ENCODE measurements at regions not wholly inside any gene's neighbourhood (a gene's known extent, or its start where the extent isn't known, plus 50 kb on each side); places are given as distances from the start of the nearest gene placed in this dataset.
"Not testable (repeated sequence)": the region's sequence is repeated elsewhere in the genome, so short reads cannot be mapped to it uniquely, and the experiment has no call there.

DNA sequence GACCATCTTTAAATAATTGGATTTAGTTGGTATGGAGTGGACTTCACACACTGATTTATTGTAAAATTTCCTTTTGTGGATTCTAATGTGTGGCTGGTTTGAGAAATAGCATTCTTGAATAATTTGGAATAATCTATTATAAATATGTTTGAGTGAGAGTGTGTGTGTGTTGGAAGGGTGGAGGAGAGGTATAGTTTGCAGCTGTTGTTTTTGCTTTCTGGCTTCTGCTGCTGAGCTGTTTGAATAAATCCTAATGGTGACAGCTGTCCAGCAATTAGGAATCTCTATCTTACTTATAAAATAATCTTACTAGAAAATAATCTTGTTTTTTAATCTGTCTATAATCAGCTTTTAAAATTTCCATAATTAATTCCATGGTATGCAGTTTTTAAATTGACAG is 1283.0 kb upstream of the CDH2 start:
- DNase-seq, result no peak

DNA sequence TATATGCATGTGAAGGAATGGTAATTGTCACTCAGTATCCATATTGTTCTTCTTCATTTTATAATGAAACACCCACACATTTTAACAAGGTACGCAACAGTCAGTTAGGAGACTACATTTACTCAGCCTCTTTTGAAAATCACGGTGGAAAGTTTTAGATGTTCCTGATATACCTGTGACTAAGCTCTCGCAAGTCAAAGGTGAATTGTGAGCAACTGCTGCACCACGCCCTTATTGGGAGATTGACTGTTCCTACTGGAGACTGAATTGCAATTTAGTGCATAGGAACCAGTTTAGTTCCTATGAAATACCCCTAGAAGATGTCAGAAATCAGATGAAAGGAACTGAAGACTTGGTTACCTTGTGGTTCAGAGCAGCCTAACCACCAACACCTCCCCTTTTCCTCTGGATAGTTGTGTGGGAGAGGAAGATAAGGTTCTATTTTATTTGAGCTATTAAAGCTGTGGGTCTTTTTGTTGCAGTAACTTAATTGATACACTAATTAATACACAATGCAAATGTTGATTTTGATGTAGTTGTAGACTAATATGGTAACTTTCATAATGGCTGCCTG is 1280.5 kb upstream of the CDH2 start:
- no peak for DNase-seq

DNA sequence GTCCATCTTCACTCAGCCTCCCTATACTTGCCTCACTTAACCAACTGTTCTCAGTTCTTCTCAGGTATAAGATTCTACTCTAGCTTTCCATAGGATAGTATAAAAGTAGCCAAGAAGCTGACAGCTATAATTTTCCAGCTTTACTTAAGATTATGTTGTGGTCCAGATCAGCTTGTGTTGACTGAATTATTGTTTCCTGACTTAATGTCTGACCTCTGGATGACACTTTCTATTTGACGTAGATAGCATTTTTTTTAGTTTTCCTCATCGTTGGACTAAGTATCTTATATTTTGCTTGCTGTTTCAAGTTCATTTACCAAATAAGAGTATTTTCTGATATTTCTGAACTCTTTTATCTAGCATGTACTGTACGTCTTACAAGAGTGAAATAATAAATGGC is 1272.5 kb upstream of the CDH2 start:
- no peak for DNase-seq

DNA sequence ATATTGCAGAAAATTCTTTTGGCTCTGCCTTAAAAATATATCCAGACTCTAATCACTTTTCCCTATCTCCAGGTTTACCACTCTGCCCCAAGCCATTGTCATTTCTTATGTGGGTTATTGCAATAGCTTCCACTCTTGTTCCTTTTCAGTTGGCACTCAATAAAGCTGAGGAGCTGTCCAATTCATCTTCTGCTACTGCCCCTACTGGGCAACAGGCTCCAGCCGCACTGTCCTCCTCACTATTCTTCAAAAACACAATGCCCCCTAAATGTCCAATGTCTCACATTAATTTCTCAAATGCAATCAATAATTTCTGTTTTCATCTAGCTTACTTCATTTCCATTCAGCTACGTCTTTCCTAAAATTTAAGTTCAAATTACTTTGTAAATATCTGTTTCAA is 1262.5 kb upstream of the CDH2 start:
- no peak for DNase-seq

DNA sequence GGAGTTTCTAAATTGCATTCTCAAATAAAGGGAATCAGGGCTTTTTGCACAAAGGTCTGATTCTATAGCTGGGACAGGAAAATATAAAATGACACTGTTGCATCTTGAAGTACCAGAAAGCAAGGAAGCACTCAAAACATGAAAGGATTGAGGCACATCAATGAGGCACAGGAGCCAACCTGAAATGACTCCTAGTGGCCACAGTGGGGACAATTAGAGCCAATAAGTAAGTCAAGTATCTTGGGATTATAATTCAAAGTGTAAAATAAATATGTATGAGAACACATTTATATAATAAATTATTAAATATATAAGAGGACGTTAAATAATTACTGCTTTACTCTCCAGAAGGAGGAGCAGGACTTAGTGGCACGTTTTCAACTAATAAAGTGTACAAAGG is 1259.5 kb upstream of the CDH2 start:
- DNase-seq, result no peak

DNA sequence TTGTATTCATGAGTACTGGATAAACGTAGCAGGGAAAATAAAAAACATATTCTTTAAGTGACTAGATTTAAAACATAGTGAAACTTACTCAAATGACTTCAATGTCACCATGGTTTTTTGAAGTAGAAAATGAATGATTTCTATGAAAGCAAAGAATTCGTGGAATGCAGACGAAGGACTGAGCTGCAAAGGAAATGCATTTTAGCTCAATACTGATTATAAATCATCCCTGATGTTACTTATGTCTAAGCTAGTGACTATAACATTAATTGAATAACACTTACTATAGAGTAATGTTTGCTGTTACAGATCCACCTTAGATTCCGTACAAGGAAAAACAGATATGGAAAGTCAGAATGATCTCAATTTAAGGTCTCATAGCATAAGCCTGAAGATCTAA is 1257.7 kb upstream of the CDH2 start:
- no peak for DNase-seq

DNA sequence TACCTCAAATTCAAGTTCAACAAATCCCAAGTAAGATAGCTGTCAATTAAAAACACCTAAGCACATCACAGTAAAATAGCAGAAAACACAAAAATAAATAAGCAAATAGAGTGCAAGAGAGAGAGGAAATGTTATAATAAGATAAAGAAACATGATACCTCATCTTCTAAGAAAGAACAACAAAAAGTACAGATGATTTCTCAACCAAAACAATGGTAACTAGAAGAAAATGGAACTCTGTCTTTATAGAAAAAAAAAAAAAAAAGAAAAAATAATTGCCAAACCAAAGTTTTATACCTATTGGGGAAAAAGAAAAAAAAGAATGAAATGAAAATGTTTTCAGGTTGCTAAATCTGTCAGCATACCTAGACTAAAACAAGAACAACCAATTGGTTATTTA is 1253.5 kb upstream of the CDH2 start:
- DNase-seq, result no peak

DNA sequence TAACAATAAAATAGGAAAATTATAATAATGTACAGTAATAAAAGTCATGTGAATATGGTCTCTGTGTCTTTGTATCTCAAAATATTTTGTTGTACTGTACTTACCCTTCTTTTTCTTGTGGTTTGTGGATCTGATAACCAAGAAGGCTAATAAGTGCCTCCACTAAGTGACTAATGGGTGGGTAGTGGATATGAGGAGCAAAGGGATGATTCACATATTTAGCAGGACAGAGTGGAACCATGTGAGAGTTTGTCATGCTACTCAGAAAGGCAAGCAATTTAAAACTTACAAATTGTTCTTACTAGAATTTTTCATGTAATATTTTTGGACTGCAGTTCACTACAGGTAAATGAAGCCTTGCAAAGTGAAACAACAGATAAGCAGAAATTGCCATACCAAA is 1241.2 kb upstream of the CDH2 start:
- DNase-seq, result no peak

DNA sequence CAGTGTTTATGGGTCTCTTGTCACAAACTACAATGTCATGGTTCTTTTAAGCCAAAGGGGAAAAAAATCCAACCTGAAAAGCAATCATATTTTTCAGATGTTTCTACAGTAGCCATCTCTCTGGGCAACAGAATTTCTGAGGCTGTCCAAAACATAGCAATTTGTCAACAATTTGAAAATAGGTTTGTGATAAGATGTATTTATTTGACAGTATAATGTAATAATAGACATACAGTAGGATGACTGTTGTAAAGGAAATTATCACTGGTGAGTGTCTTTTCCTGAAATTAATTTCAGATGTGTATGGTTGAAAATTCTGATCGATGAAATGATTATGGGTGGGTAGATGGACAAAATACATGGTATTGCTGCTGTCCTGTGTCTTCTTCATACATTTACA is 1230.1 kb upstream of the CDH2 start:
- DNase-seq, result no peak

DNA sequence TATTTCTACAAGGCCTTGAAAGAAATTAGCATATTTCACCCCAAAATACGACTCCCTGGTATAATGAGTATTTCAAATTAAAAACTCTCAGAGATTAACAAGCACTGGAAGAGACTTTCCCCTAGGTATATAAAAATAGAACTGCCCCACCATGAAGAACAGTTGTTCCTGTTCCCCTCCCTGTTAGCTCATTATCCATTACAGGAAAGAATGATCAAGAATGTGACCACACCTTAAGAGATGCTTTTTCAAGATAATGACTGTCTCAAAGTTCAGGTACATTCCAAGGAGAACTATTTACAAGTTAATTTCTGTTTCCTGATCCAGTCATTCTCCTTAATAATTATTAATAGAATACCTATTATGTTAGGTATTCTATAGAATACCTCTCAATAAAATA is 1220.6 kb upstream of the CDH2 start:
- DNase-seq, result no peak

DNA sequence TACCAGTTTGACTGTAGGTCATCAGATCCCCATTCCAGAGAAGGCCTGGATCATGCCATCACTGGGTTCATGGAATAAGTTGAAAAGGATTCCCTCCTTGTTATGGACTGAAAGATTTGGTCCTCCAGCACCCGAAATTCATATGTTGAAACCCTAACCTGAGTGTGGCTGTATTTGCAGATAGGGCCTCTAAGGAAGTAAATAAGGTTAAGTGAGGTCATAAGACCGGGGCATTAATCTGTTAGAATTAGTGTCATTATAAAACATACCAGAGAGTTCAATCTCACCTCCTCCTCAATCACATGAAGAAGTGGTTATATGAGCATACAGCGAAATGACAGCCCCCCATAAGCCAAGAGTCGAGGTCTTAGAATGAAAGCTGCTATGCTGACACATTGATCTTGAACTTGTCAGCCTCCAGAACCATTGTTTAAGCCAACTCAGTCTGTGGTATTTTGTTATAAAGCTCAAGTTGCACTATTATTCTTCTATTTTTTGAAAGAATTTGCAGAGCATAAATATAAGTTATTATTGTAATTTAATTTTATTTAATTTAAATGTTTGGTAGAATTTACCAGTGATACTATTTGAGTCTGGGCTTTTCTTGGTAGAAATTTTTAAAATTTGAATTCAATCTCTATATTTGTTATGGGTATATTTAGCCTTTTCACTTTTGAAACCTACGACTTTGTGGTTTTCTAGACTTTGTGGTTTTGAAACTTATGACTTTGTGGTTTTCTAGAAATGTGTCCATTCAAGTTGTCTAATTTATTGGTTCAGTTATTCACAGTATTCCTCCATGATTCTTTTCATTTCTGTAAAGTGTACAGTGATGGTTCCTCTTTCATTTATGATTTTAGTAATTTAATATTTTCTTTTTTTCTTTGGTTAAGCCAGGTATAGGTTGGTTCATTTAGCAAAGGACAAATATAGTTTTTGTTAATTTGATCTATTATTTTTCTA is 1206.7 kb upstream of the CDH2 start:
- no peak for DNase-seq

DNA sequence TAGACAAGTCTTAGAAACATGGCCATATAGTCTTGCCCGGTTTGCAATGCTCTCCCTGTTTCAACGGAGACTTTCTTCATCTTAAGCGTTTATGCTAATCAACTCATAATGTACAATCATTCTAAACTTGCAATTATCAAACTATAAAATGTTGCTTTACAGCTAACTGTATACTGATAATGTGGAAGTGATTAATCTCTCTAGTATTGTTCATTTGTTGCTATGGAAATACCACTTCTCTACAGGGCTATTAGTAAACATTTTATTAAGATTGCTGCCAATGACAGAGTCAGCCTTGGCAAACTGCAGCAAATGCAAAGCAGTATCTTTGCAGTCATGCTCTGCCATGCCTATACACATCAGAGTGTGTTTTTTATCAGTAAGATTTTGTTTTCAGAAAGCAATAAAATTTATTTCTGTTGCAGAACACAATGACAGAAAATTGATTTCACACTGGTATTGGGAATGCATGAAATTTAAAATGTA is 1201.8 kb upstream of the CDH2 start:
- DNase-seq, result no peak

DNA sequence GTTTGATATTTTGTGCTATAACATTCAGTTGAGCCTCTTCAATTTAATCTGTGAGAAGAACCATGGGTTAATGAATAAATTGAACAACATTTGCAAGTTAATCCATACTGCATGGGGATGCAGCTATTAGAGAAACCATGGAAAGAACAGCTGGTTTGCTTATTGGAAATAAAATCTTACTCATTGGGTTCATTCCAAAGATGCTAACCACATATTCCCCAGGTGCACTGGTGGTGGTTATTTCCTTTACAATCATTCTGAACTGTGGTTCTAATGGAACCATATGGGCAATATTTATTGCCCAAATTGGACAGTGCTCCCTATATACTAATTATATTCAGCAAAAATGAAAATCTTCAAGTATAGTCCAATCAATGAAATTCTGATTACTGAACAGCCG is 1200.4 kb upstream of the CDH2 start:
- no peak for DNase-seq

DNA sequence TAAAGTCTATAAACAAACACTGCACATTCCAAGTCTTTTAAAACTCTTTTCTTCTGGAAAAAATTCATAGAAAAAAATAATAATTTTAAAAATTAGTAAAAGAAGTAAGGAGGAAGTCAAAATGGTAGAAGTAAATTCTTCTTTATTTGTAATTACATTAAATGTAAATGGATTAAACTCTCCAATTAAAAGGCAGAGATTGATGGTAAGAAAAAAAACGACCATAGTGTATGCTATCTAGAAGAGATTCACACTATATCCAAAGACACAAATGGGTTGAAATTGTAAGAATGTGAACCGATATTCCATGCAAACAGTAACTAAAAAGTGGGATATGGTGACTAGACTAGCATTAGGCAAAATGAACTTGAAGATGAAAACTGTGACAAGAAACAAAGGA is 1196.1 kb upstream of the CDH2 start:
- DNase-seq, result no peak

DNA sequence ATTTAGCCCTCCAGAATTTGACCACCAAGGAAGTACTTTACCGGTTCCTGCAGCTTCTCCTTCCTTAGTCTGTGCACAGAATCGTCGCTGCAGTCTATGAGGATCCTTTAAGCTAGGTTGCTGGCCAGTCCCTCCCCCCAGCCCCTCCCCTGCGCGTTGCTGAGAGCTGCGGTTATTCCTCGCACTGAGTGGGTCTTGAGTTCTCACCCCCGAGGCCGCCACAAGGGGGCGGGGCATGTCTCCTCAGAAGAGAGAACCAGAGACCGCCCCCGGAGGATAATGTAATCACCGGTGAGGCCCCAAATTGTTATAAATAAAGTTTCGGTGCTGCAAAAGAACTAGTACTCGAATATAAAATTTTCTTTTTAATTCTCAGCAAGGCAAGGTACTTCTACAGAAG is 1184.9 kb upstream of the CDH2 start:
- DNase-seq, result no peak

DNA sequence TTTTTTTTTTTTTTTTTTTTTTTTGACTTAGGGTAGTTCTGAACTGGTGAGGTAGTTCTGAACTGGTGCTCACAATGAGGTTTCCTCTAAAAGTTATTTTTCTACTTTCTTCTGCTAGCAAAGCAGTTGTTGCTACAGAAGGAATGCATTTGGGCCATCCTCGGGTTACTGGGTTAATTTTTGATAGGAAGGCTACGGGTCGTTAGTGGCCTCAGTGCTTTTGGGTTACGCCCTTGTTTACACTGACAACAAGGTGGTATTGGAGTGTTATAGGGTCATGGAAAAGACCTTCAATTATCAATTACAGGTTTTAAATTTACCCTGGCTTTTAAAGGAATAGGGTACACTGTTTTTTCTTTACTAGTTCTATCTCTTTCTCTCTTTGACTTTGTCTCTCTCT is 1183.7 kb upstream of the CDH2 start:
- not testable (repeated sequence) for DNase-seq

DNA sequence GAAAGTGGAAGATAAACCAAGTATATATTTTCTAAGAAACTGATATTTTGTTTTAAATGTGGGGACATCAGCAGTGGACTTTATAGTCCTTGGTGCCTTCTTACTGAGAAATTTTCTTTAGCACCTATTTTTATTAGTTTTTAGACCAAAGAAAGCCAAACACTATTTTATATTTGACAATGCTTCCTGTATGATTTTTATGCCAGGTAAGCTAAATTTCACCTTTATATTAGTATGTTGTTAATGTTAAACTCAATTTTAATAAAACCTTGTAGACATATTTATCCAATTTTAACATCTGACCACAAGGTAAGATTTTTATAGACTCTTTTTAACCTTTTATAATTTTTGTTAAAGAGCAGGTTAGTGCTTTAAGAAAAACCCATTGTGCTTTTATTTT is 1182.3 kb upstream of the CDH2 start:
- DNase-seq, result not testable (repeated sequence)

DNA sequence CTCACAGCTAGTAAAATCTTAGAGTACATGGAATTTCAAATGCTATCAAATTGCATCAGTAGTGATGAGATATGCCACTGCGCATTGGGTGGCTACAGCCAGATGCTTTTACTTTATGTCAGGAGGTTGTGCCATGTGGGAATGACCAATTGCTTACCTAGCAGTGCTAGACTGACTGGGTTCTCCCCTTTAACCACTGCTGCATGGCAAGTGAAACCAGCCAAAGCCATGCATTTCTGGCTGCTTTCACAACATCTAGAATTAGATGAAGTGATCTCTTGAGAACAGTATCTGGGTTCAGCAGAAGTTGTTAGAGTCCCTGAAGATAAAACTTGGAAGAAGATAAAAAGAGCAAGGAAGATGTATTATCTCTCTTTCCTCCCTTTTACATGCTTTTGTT is 1174.2 kb upstream of the CDH2 start:
- DNase-seq, result no peak

DNA sequence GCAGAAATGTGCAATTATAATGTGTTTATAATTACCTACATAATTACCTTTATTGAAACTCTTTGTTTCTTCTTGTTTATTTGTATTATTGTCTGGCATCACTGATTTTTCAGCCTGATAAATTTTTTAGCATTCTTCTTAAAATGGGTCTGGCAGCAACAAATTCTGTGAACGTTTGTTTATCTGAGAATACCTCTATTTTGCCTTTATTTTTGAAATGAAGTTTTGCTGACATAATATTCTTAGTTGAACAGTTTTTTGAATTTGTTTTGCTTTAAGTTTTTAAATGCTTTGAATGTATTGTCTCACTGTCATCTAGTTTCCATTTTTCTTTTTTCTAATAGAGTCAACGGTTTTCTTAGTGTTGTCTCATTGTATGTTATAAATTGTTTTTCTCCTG is 1152.0 kb upstream of the CDH2 start:
- no peak for DNase-seq

DNA sequence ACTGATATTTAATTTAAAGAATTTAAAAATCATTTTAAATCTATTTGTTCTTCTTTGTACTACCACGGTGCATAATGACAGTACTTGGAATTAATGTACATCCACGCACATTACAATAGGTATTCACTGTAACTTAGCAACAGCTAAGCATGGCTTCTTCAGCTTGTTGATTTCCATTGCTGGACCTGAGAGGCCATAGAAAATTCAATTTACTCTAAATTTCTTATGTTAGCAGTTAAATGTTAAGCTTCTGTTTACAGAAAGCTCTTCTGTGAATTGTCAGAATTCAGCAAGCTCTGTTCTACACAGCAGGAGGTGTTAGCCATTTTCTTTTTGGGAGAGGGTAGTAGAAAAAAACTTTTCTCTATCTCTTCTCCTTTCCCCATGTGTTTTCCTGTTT is 1149.3 kb upstream of the CDH2 start:
- DNase-seq, result no peak

DNA sequence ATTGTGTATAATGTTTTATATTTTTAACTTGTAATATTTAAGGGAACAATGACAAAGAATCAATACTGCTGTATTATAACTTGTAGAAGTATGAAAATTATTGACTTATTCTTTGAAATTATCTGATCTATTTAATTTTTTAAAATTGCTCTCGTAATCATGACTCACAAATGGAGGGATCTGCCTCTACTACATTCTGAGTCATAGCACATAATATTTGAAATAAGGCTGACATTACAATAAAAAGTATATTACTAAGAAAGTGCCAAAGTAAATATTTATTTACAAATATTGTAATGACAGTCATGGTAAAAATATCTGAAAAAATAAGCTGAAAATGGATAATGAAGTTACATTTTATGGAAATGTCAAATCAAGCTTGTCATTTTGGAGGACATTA is 1144.6 kb upstream of the CDH2 start:
- no peak for DNase-seq

DNA sequence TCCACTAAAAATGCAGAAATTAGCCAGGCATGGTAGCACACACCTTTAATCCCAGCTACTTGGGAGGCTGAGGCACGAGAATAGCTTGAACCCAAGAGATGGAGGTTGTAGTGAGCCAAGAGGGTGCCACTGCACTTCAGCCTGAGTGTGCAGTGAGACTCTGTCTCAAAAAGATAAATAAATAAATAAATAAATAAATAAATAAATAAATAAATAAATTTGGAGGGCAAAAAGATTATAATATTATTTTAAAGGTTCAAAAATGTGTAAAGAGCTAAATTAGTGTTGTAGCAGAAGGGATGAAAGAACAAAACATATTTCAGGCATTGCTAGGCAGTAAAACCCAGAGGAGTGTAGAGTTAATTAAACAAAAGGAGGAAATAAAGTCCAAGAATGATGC is 1136.4 kb upstream of the CDH2 start:
- no peak for DNase-seq

DNA sequence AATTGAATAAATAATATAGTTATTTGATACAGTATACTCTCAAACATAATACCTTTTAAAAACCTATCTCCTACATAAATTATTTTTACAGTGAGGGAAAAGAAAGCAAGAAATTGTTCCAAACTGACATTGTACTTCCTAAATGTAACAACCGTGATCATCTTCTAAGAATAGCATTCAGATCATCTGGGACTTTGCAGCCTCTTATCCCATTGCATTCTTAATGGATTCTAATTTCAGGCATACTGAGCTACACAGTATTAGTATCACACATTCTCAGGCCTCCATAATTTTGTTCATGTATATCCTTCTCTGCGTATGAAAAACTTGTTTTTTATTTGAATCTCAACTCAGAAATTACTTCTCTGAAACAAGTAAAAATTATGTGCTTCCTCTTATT is 1134.7 kb upstream of the CDH2 start:
- DNase-seq, result no peak

DNA sequence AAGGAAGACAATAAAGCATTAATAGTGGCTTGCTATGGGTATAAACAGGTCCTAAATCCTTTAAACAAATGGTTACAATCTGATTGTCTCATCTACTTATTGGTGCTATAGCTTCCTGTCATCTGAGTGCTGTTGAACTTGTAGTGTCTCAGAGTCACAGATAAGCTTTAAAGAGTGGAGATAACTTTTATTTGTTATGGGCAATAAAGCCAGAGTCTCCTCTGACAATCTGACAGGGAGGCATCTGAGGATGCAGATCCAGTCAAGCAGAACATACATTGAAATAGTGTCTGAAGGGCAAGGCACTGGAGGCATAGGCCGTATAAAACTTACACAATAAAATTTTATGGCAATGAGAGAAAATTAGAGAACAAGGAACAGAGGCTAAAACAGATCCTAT is 1132.4 kb upstream of the CDH2 start:
- DNase-seq, result no peak

DNA sequence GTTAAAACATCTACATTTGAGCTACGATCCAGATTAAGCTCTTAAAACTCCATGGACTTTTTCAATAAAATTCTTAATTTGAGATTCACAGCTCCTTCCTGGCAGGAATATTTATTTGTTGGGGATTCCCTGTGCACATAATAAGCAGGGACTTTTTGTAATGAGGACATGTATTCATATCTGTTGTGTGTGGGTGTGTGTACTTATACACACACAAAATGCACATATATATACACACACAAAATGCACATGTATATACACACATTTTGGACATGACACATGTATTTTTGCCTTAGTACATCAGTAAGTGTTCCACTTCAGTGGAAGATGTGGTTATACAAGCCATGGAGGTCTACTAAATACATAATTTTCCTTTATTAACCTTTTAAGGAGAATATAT is 1131.1 kb upstream of the CDH2 start:
- DNase-seq, result no peak
